H9 (cell line): ENCODE measurements at regions not wholly inside any gene's neighbourhood (a gene's known extent, or its start where the extent isn't known, plus 50 kb on each side); places are given as distances from the start of the nearest gene placed in this dataset.

Experiments used
- DNase-seq: peaks from one replicate; pipeline ENCODE4 v3.0.0-alpha.2; 2017
- H2AFZ ChIP-seq: one replicate; pipeline ENCODE4 v1.6.1; 2013; ENCODE audit warnings: mild to moderate bottlenecking, low read length, control low read depth, moderate library complexity
- H2AK5ac ChIP-seq: 2 replicates; pipeline ENCODE4 v1.6.1; 2013; ENCODE audit warnings: low read length, control low read depth, mixed read lengths; ENCODE audit not compliant: insufficient read length
- H2BK120ac ChIP-seq: one replicate; pipeline ENCODE4 v1.6.1; 2013; ENCODE audit warnings: low read depth, mild to moderate bottlenecking, low read length, control low read depth, inconsistent platforms; ENCODE audit not compliant: poor library complexity, severe bottlenecking
- H2BK12ac ChIP-seq: 2 replicates; pipeline ENCODE4 v1.6.1; 2013; ENCODE audit warnings: low read length, control low read depth, mixed read lengths, low read depth; ENCODE audit not compliant: insufficient read length
- H2BK15ac ChIP-seq: 2 replicates; pipeline ENCODE4 v1.6.1; 2013; ENCODE audit warnings: low read depth, low read length, control low read depth
- H2BK20ac ChIP-seq: one replicate; pipeline ENCODE4 v1.6.1; 2013; ENCODE audit warnings: low read depth, mild to moderate bottlenecking, low read length, control low read depth, inconsistent platforms; ENCODE audit not compliant: poor library complexity, severe bottlenecking
- H2BK5ac ChIP-seq: 2 replicates; pipeline ENCODE4 v1.6.1; 2013; ENCODE audit warnings: low read length, control low read depth, mixed read lengths; ENCODE audit not compliant: insufficient read length
- H3K14ac ChIP-seq: 2 replicates; pipeline ENCODE4 v1.6.1; 2013; ENCODE audit warnings: low read length, control low read depth; ENCODE audit not compliant: insufficient read depth
- H3K18ac ChIP-seq: 2 replicates; pipeline ENCODE4 v1.6.1; 2013; ENCODE audit warnings: low read depth, mild to moderate bottlenecking, mixed read lengths, low read length, control low read depth; ENCODE audit not compliant: insufficient read length
- H3K23ac ChIP-seq: 2 replicates; pipeline ENCODE4 v1.6.1; 2013; ENCODE audit warnings: low read length, control low read depth, mixed read lengths, low read depth; ENCODE audit not compliant: insufficient read length
- H3K23me2 ChIP-seq: 2 replicates; pipeline ENCODE4 v1.6.1; 2013; ENCODE audit warnings: low read depth, mild to moderate bottlenecking, mixed read lengths, low read length, control low read depth; ENCODE audit not compliant: insufficient read length, poor library complexity, severe bottlenecking
- H3K27ac ChIP-seq: 2 replicates; pipeline ENCODE4 v1.5.1; 2013; ENCODE audit warnings: low read length, control low read depth, mixed read lengths, low read depth; ENCODE audit not compliant: insufficient read length
- H3K27me3 ChIP-seq: 2 replicates; pipeline ENCODE4 v1.6.1; 2013; ENCODE audit warnings: low read length, control low read depth, inconsistent platforms; ENCODE audit not compliant: insufficient read depth
- H3K4ac ChIP-seq: 2 replicates; pipeline ENCODE4 v1.6.1; 2013; ENCODE audit warnings: low read depth, mild to moderate bottlenecking, control low read depth, inconsistent platforms, low read length, moderate library complexity
- H3K4me1 ChIP-seq: 2 replicates; pipeline ENCODE4 v1.6.1; 2013; ENCODE audit warnings: low read length, control low read depth, inconsistent platforms; ENCODE audit not compliant: insufficient read depth
- H3K4me2 ChIP-seq: 2 replicates; pipeline ENCODE4 v1.6.1; 2013; ENCODE audit warnings: low read length, control low read depth, mixed read lengths; ENCODE audit not compliant: insufficient read length, insufficient read depth
- H3K56ac ChIP-seq: 2 replicates; pipeline ENCODE4 v1.6.1; 2013; ENCODE audit warnings: low read depth, mild to moderate bottlenecking, mixed read lengths, low read length, control low read depth; ENCODE audit not compliant: insufficient read length
- H3K79me1 ChIP-seq: 2 replicates; pipeline ENCODE4 v1.6.1; 2013; ENCODE audit warnings: low read depth, mild to moderate bottlenecking, moderate library complexity, low read length, control low read depth, inconsistent platforms; ENCODE audit not compliant: insufficient read depth, poor library complexity, severe bottlenecking
- H3K79me2 ChIP-seq: 2 replicates; pipeline ENCODE4 v1.6.1; 2013; ENCODE audit warnings: low read length, control low read depth, inconsistent platforms; ENCODE audit not compliant: insufficient read depth
- H3K9ac ChIP-seq: 2 replicates; pipeline ENCODE4 v1.6.1; 2013; ENCODE audit warnings: low read length, control low read depth, mixed read lengths; ENCODE audit not compliant: insufficient read length; ENCODE audit errors: extremely low read depth
- H3K9me3 ChIP-seq: one replicate; pipeline ENCODE4 v1.6.1; 2013; ENCODE audit warnings: low read depth, low read length, inconsistent platforms; ENCODE audit not compliant: control insufficient read depth
- H3T11ph ChIP-seq: one replicate; pipeline ENCODE4 v1.6.1; 2013; ENCODE audit warnings: mild to moderate bottlenecking, low read length, control low read depth, inconsistent platforms
- H4K20me1 ChIP-seq: one replicate; pipeline ENCODE4 v1.6.1; 2013; ENCODE audit not compliant: control insufficient read depth, insufficient read length, insufficient read depth
- H4K5ac ChIP-seq: 2 replicates; pipeline ENCODE4 v1.6.1; 2013; ENCODE audit warnings: low read depth, mild to moderate bottlenecking, mixed read lengths, low read length, control low read depth; ENCODE audit not compliant: insufficient read length
- H4K8ac ChIP-seq: replicated peaks from 2 replicates; pipeline ENCODE4 v1.6.1; 2013; ENCODE audit warnings: low read length, control low read depth, mixed read lengths, low read depth; ENCODE audit not compliant: insufficient read length
- H4K91ac ChIP-seq: 2 replicates; pipeline ENCODE4 v1.6.1; 2013; ENCODE audit warnings: low read depth, mild to moderate bottlenecking, moderate library complexity, mixed read lengths, low read length, control low read depth; ENCODE audit not compliant: insufficient read length
- H3K27ac Mint-ChIP-seq, 3 experiments: 2 replicates in 2 of 3; 3 replicates in 1 of 3; pipeline ENCODE4 v1.8.0; 2020 to 2021; ENCODE audit warnings: mixed read lengths in 3 of 3, mild to moderate bottlenecking in 1 of 3, moderate library complexity in 1 of 3
- H3K27me3 Mint-ChIP-seq: 2 replicates; pipeline ENCODE4 v1.8.0; 2021; ENCODE audit warnings: low read depth, mild to moderate bottlenecking, moderate library complexity, mixed read lengths
- H3K36me3 Mint-ChIP-seq, 3 experiments: 2 replicates in 2 of 3; 3 replicates in 1 of 3; pipeline ENCODE4 v1.8.0; 2020 to 2021; ENCODE audit warnings: low read depth in 3 of 3, mixed read lengths in 3 of 3; ENCODE audit not compliant: insufficient read depth in 1 of 3
- H3K4me1 Mint-ChIP-seq, 2 experiments: 2 replicates each; pipeline ENCODE4 v1.8.0; 2020; ENCODE audit warnings: mixed read lengths in 2 of 2
- H3K4me3 Mint-ChIP-seq, 2 experiments: 2 replicates in 1 of 2; 3 replicates in 1 of 2; pipeline ENCODE4 v1.8.0; 2020 to 2021; ENCODE audit warnings: mild to moderate bottlenecking in 2 of 2, mixed read lengths in 2 of 2, moderate library complexity in 1 of 2
- H3K9me3 Mint-ChIP-seq, 2 experiments: 2 replicates in 1 of 2; 3 replicates in 1 of 2; pipeline ENCODE4 v1.8.0; 2020; ENCODE audit warnings: mild to moderate bottlenecking in 2 of 2, mixed read lengths in 2 of 2, moderate library complexity in 1 of 2
- WGBS: extraction: QIAGEN DNeasy Blood & Tissue Kit; methylation state at CpG from one replicate; pipeline ENCODE4 v1.1.7; 2013; ENCODE audit warnings: missing lambda C conversion rate, low lambda C conversion rate, mixed read lengths; ENCODE audit not compliant: insufficient read length; ENCODE audit errors: extremely low coverage; 5-methylcytosine and 5-hydroxymethylcytosine counted together
- TF ChIP-seq, protein P1 (sequence below): fragments of 200-600 bp; sonication (generic); conservative IDR thresholded peaks from 3 replicates; pipeline ENCODE4 v1.8.0; 2021; ENCODE audit warnings: antibody characterized with exemption, mild to moderate bottlenecking

DNA sequence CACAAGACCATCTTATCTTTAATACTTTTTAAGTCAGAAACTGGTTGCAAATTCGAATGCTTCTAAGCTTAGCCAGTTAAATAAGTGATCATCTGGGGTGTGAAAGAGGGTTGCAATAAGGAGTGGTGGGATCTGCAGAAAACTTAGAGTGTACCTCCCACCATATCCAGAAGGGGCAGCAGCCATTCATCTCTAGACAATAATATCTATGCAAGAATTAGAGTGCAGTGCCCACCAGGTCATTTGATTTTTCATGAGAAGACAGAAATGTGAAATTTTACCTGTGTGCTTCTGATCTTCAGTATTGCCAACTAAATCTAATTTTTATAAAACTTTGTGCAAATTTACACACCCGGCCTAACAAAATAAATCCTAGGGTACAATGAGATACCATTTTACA is 127.2 kb upstream of the SP4 start:
- TF ChIP-seq, protein P1, sequence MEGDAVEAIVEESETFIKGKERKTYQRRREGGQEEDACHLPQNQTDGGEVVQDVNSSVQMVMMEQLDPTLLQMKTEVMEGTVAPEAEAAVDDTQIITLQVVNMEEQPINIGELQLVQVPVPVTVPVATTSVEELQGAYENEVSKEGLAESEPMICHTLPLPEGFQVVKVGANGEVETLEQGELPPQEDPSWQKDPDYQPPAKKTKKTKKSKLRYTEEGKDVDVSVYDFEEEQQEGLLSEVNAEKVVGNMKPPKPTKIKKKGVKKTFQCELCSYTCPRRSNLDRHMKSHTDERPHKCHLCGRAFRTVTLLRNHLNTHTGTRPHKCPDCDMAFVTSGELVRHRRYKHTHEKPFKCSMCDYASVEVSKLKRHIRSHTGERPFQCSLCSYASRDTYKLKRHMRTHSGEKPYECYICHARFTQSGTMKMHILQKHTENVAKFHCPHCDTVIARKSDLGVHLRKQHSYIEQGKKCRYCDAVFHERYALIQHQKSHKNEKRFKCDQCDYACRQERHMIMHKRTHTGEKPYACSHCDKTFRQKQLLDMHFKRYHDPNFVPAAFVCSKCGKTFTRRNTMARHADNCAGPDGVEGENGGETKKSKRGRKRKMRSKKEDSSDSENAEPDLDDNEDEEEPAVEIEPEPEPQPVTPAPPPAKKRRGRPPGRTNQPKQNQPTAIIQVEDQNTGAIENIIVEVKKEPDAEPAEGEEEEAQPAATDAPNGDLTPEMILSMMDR, result peak; percentile 58
- no peaks in the 10 kb centered on the region for H3K36me3 Mint-ChIP-seq
- Histone ChIP-seq H2BK20ac (no peak overlapping the region), H3K23me2 (no peaks in the 10 kb centered on the region), H3K23ac (no peak overlapping the region), H2BK15ac (no peak overlapping the region), H3K79me2 (no peaks in the 10 kb centered on the region), H3K56ac (no peak overlapping the region), H2BK12ac (no peak overlapping the region), H3K27me3 (no peaks in the 10 kb centered on the region), H3K79me1 (no peaks in the 10 kb centered on the region), H4K5ac (no peak overlapping the region), H2AFZ (no peak overlapping the region), H4K91ac (no peak overlapping the region), H3K9me3 (no peaks in the 10 kb centered on the region), H3K4me2 (no peak overlapping the region), H3K18ac (no peak overlapping the region), H4K20me1 (no peaks in the 10 kb centered on the region), H2AK5ac (no peak overlapping the region), H3K27ac (no peak overlapping the region), H3K4ac (no peak overlapping the region), H3T11ph (no peak overlapping the region), H2BK120ac (no peak overlapping the region), H3K9ac (no peak overlapping the region), H3K14ac (no peak overlapping the region), H2BK5ac (no peak overlapping the region), H4K8ac (no peak overlapping the region), H3K4me1 (no peaks in the 10 kb centered on the region)
- no peaks in the 10 kb centered on the region; a peak in 2 of 5 replicates for H3K9me3 Mint-ChIP-seq
- H3K27ac Mint-ChIP-seq, result no peak overlapping the region
- H3K27me3 Mint-ChIP-seq, result no peaks in the 10 kb centered on the region
- no peak overlapping the region for H3K4me3 Mint-ChIP-seq
- DNase-seq, result no peak
- WGBS, result no CpG with 5 or more reads among the region's 2 CpGs
- peaks cover 0 to 5% of the 10 kb centered on the region in 2 experiments; a peak in 1 of 4 replicates for H3K4me1 Mint-ChIP-seq
